Esophagus muscularis mucosa (tissue), 4 donors: ENCODE measurements at regions not wholly inside any gene's neighbourhood (a gene's known extent, or its start where the extent isn't known, plus 50 kb on each side); places are given as distances from the start of the nearest gene placed in this dataset.

Experiments used
- DNase-seq: peaks from one replicate; pipeline ENCODE4 v3.0.0-alpha.2; 2017; ENCODE audit errors: extremely low spot score
- H3K27ac ChIP-seq, 4 donors: fragments of 200-600 bp; sonication (generic); replicated peaks in 1 of 4; 1 replicate in 3 of 4; 2 replicates in 1 of 4; pipeline ENCODE4 v1.5.1; 2016 to 2019; ENCODE audit warnings: mild to moderate bottlenecking in 1 of 4
- H3K27me3 ChIP-seq, 4 donors: fragments of 200-600 bp; sonication (generic); one replicate each; pipeline versions ENCODE4 v1.5.1 to v1.6.0; 2016 to 2019
- H3K36me3 ChIP-seq, 4 donors: fragments of 200-600 bp; sonication (generic); one replicate each; pipeline ENCODE4 v1.5.1; 2016 to 2019
- H3K4me1 ChIP-seq, 4 donors: fragments of 200-600 bp; sonication (generic); one replicate each; pipeline ENCODE4 v1.5.1; 2016 to 2019
- H3K4me3 ChIP-seq, 4 donors: fragments of 200-600 bp; sonication (generic); 1 replicate in 2 of 4; 2 replicates in 2 of 4; pipeline ENCODE4 v1.5.1; 2016 to 2019; ENCODE audit warnings: mild to moderate bottlenecking in 4 of 4, moderate library complexity in 1 of 4
- H3K9me3 ChIP-seq, 4 donors: fragments of 200-600 bp; sonication (generic); 1 replicate in 3 of 4; 2 replicates in 1 of 4; pipeline ENCODE4 v1.5.1; 2016 to 2019
- EP300 ChIP-seq: sonication (generic); formaldehyde crosslinking; IDR thresholded peaks from one replicate; pipeline ENCODE4 v1.6.1; 2017; ENCODE audit warnings: antibody characterized with exemption
- POLR2A ChIP-seq: fragments of 450-650 bp; IDR thresholded peaks from one replicate; pipeline ENCODE4 v1.6.1; 2017; ENCODE audit warnings: antibody characterized with exemption, moderate library complexity, mild to moderate bottlenecking, low read depth
- POLR2AphosphoS5 ChIP-seq, 2 donors: sonication (generic); formaldehyde crosslinking; IDR thresholded peaks; one replicate each; pipeline ENCODE4 v1.6.1; 2017; ENCODE audit warnings: antibody characterized with exemption in 2 of 2
- WGBS: methylation state at CpG from one replicate; pipeline ENCODE4 v1.1.5; 2018; 5-methylcytosine and 5-hydroxymethylcytosine counted together
- intact Hi-C: fragments of 100-400 bp; cut with DNase I; formaldehyde crosslinking; loops from one replicate; pipeline ENCODE4 v1.15.1; 2023
- TF ChIP-seq, protein P1 (sequence below), 3 experiments: fragments of 200-600 bp in 2 of 3; fragments of 450-650 bp in 1 of 3; sonication (generic) in 2 of 3; IDR thresholded peaks; one replicate each; pipeline ENCODE4 v1.5.1; 2017 to 2019; ENCODE audit warnings: antibody characterized with exemption in 3 of 3, mild to moderate bottlenecking in 2 of 3, moderate library complexity in 1 of 3

DNA sequence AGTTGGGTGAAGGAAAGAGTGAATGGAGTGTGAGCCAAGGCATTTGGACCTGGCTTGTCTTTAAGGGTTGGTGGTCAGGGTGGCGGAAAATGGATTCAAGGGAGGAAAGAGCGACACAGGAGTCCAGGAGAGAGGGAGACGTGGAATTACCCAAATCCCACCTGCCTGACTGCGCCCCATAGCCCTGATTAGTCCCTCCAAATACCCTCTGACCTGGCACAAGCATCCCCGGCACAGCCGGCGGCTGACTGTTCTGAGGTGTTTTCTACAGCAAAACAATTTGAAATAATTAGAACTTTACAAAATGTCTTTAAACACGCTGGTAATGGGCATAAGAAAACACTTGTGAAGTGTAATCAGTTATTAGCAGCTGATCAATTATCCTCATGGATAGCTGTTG lies 175.8 kb downstream of the PHETA1 start:
- 92% methylated on average over 8 of the region's 8 CpGs for WGBS
- H3K36me3 ChIP-seq = no peaks in the 10 kb centered on the region
- no peak overlapping the region for H3K4me3 ChIP-seq
- no peak for DNase-seq
- no peak for TF ChIP-seq EP300
- TF ChIP-seq POLR2AphosphoS5 (IDR thresholded peaks at IDR 0.05) = no peak
- TF ChIP-seq, protein P1, sequence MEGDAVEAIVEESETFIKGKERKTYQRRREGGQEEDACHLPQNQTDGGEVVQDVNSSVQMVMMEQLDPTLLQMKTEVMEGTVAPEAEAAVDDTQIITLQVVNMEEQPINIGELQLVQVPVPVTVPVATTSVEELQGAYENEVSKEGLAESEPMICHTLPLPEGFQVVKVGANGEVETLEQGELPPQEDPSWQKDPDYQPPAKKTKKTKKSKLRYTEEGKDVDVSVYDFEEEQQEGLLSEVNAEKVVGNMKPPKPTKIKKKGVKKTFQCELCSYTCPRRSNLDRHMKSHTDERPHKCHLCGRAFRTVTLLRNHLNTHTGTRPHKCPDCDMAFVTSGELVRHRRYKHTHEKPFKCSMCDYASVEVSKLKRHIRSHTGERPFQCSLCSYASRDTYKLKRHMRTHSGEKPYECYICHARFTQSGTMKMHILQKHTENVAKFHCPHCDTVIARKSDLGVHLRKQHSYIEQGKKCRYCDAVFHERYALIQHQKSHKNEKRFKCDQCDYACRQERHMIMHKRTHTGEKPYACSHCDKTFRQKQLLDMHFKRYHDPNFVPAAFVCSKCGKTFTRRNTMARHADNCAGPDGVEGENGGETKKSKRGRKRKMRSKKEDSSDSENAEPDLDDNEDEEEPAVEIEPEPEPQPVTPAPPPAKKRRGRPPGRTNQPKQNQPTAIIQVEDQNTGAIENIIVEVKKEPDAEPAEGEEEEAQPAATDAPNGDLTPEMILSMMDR (IDR thresholded peaks at IDR 0.05) = no peak
- no peak for TF ChIP-seq POLR2A
- H3K27me3 ChIP-seq = peaks cover 0 to 47% (median 0%) of the 10 kb centered on the region in 4 donors
- no peaks in the 10 kb centered on the region for H3K9me3 ChIP-seq
- H3K4me1 ChIP-seq = no peaks in the 10 kb centered on the region
- intact Hi-C loops = no loop called here
- no peak overlapping the region for H3K27ac ChIP-seq

DNA sequence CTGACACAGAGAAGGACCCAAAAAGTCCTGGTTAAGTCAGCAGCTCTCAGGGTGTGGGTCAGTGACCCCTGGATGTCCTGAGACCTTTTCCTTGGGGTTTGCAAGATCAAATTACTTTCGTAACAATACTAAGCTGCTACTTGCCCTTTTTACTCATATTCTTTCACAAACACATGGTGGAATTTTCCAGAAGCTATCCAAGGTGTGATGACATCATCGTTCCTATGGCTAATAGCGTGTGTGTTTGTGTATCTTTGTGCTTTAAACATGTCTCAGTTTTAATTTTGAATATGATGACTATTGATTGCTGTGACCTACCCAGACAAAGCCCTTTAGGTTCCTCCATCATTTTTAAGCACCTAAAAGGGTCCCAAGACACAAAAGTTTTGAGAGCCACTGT lies 176.2 kb downstream of the PHETA1 start:
- DNase-seq = no peak
- WGBS = 67% methylated on average over 3 of the region's 3 CpGs
- H3K4me3 ChIP-seq = no peak overlapping the region
- H3K27me3 ChIP-seq = peaks cover 0 to 47% (median 0%) of the 10 kb centered on the region in 4 donors
- H3K9me3 ChIP-seq = no peaks in the 10 kb centered on the region
- no peak overlapping the region for H3K27ac ChIP-seq
- no peaks in the 10 kb centered on the region for H3K36me3 ChIP-seq
- no peak for TF ChIP-seq EP300
- TF ChIP-seq, protein P1 (IDR thresholded peaks at IDR 0.05) = no peak
- no peak for TF ChIP-seq POLR2AphosphoS5 (IDR thresholded peaks at IDR 0.05)
- TF ChIP-seq POLR2A = no peak
- intact Hi-C loops = no loop called here
- no peaks in the 10 kb centered on the region for H3K4me1 ChIP-seq

- intact Hi-C loops = no loop called here
- peaks cover 0 to 47% (median 0%) of the 10 kb centered on the region in 4 donors for H3K27me3 ChIP-seq
- no peaks in the 10 kb centered on the region for H3K36me3 ChIP-seq
- H3K4me3 ChIP-seq = no peak overlapping the region
- no peak for DNase-seq
- H3K9me3 ChIP-seq = no peaks in the 10 kb centered on the region
- no peaks in the 10 kb centered on the region for H3K4me1 ChIP-seq
- TF ChIP-seq, protein P1 (IDR thresholded peaks at IDR 0.05) = no peak
- no peak for TF ChIP-seq POLR2AphosphoS5 (IDR thresholded peaks at IDR 0.05)
- TF ChIP-seq POLR2A = no peak
- TF ChIP-seq EP300 = no peak
- 91% methylated on average over 14 of the region's 15 CpGs for WGBS
- H3K27ac ChIP-seq = no peak overlapping the region
Measured at GRCh38 chr12:111190741-111191526, 178.0 kb downstream of the PHETA1 start.

- H3K4me3 ChIP-seq = no peak overlapping the region
- TF ChIP-seq, protein P1 (IDR thresholded peaks at IDR 0.05) = no peak
- TF ChIP-seq EP300 (no peak), POLR2A (no peak), POLR2AphosphoS5 (IDR thresholded peaks at IDR 0.05) (no peak)
- no peaks in the 10 kb centered on the region for H3K4me1 ChIP-seq
- no peaks in the 10 kb centered on the region for H3K9me3 ChIP-seq
- peaks cover 0 to 46% (median 0%) of the 10 kb centered on the region in 4 donors for H3K27me3 ChIP-seq
- H3K36me3 ChIP-seq = no peaks in the 10 kb centered on the region
- no peak overlapping the region for H3K27ac ChIP-seq
- 79% methylated on average over 3 of the region's 3 CpGs for WGBS
- intact Hi-C loops = no loop called here
- no peak for DNase-seq
Measured at GRCh38 chr12:111189792-111190191, 179.1 kb downstream of the PHETA1 start.

DNA sequence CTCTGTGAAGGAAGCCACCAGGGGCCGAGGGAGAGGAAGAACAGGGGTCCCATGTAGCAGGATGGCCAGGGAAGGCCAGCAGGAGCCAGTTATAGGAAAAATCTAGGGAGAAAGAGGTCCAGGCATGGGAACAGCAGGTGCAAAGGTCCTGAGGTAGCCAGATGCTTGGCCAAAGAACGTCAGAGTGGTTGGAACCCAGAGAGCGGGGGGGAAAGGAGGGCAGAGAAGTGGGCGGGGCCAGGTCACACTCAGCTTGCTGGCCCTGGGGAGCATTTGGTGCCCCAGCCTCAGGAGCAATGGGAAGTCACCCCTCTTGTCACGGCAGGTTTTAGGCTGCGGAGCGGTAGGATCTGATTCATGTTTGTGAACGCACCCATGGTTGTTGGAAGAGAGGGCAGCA lies 180.5 kb downstream of the PHETA1 start:
- Histone ChIP-seq H3K9me3 (no peaks in the 10 kb centered on the region), H3K4me3 (no peak overlapping the region), H3K27me3 (peaks cover 0 to 37% (median 0%) of the 10 kb centered on the region in 4 donors), H3K36me3 (no peaks in the 10 kb centered on the region), H3K27ac (no peak overlapping the region), H3K4me1 (no peaks in the 10 kb centered on the region)
- no peak for TF ChIP-seq POLR2AphosphoS5 (IDR thresholded peaks at IDR 0.05)
- TF ChIP-seq POLR2A = no peak
- TF ChIP-seq EP300 = no peak
- TF ChIP-seq, protein P1 (IDR thresholded peaks at IDR 0.05) = no peak
- intact Hi-C loops = no loop called here
- WGBS = 84% methylated on average over 8 of the region's 8 CpGs
- no peak for DNase-seq
